ENCODE measurements at regions not wholly inside any gene's neighbourhood (a gene's known extent, or its start where the extent isn't known, plus 50 kb on each side); places are given as distances from the start of the nearest gene placed in this dataset.

- TF ChIP-seq CTCF (optimal IDR thresholded peaks at IDR 0.05 in 1 of 3, IDR thresholded peaks at IDR 0.05 in 1 of 3, conservative IDR thresholded peaks at IDR 0.05 in 1 of 3; ENCODE audit: extremely low read depth in 1 of 3, insufficient read depth in 2 of 3, low read length in 3 of 3): no peak
- TF ChIP-seq EZH2 (IDR thresholded peaks at IDR 0.05; ENCODE audit: low read length): no peak
- Histone ChIP-seq H3K27ac (ENCODE audit: control insufficient read depth, insufficient read depth, low read length) (no peak overlapping the region), H3K4me3 (ENCODE audit: control insufficient read depth in 2 of 3, extremely low read depth in 1 of 3, insufficient read depth in 2 of 3, low read depth in 1 of 3, low read length in 3 of 3) (no peak overlapping the region), H2AFZ (ENCODE audit: control insufficient read depth, low read length) (no peak overlapping the region), H3K27me3 (ENCODE audit: control insufficient read depth, extremely low read depth, insufficient read depth, low read length) (peaks cover 2% of the 10 kb centered on the region), H4K20me1 (ENCODE audit: control insufficient read depth, extremely low read depth, insufficient read depth, low read length) (no peaks in the 10 kb centered on the region), H3K79me2 (ENCODE audit: control insufficient read depth, insufficient read depth, low read length) (no peaks in the 10 kb centered on the region), H3K9ac (ENCODE audit: control insufficient read depth, extremely low read depth, insufficient read depth, low read length) (no peak overlapping the region), H3K4me1 (ENCODE audit: control insufficient read depth, extremely low read depth, insufficient read depth, low read length) (no peaks in the 10 kb centered on the region), H3K9me1 (ENCODE audit: control insufficient read depth, extremely low read depth, insufficient read depth, low read length) (no peaks in the 10 kb centered on the region), H3K9me3 (ENCODE audit: control insufficient read depth, low read depth, low read length) (no peaks in the 10 kb centered on the region), H3K4me2 (ENCODE audit: control insufficient read depth, extremely low read depth, insufficient read depth, low read depth, low read length) (no peak overlapping the region), H3K36me3 (ENCODE audit: control insufficient read depth in 2 of 2, extremely low read depth in 1 of 2, insufficient read depth in 2 of 2, low read length in 2 of 2) (no peaks in the 10 kb centered on the region)
- DNase-seq (ENCODE audit: low read depth, low spot score) (no peak), FAIRE-seq (no peak)
- dilution Hi-C loops (cut with MboI; ENCODE audit: extremely low pct_ligation_motif_present, low sequenced_read_pairs): no loop called here
Observed at GRCh38 chr1:63112155-63112900, 210.0 kb upstream of the FOXD3 start.

GRCh38 chr1:63115527-63115926 is 206.8 kb upstream of the FOXD3 start:
- no peaks in the 10 kb centered on the region for H3K79me2 ChIP-seq (ENCODE audit: control insufficient read depth, insufficient read depth, low read length)
- H3K9ac ChIP-seq (ENCODE audit: control insufficient read depth, extremely low read depth, insufficient read depth, low read length): no peak overlapping the region
- H3K27ac ChIP-seq (ENCODE audit: control insufficient read depth, insufficient read depth, low read length): no peak overlapping the region
- DNase-seq (ENCODE audit: low read depth, low spot score): no peak
- FAIRE-seq: no peak
- TF ChIP-seq EZH2 (IDR thresholded peaks at IDR 0.05; ENCODE audit: low read length) (no peak), CTCF (optimal IDR thresholded peaks at IDR 0.05 in 1 of 3, IDR thresholded peaks at IDR 0.05 in 1 of 3, conservative IDR thresholded peaks at IDR 0.05 in 1 of 3; ENCODE audit: extremely low read depth in 1 of 3, insufficient read depth in 2 of 3, low read length in 3 of 3) (no peak)
- no peaks in the 10 kb centered on the region for H4K20me1 ChIP-seq (ENCODE audit: control insufficient read depth, extremely low read depth, insufficient read depth, low read length)
- H3K36me3 ChIP-seq (ENCODE audit: control insufficient read depth in 2 of 2, extremely low read depth in 1 of 2, insufficient read depth in 2 of 2, low read length in 2 of 2): no peaks in the 10 kb centered on the region
- no peak overlapping the region for H3K4me3 ChIP-seq (ENCODE audit: control insufficient read depth in 2 of 3, extremely low read depth in 1 of 3, insufficient read depth in 2 of 3, low read depth in 1 of 3, low read length in 3 of 3)
- H3K4me1 ChIP-seq (ENCODE audit: control insufficient read depth, extremely low read depth, insufficient read depth, low read length): no peaks in the 10 kb centered on the region
- no peaks in the 10 kb centered on the region for H3K9me1 ChIP-seq (ENCODE audit: control insufficient read depth, extremely low read depth, insufficient read depth, low read length)
- no peaks in the 10 kb centered on the region for H3K27me3 ChIP-seq (ENCODE audit: control insufficient read depth, extremely low read depth, insufficient read depth, low read length)
- dilution Hi-C loops (cut with MboI; ENCODE audit: extremely low pct_ligation_motif_present, low sequenced_read_pairs): no loop called here
- no peak overlapping the region for H3K4me2 ChIP-seq (ENCODE audit: control insufficient read depth, extremely low read depth, insufficient read depth, low read depth, low read length)
- no peak overlapping the region for H2AFZ ChIP-seq (ENCODE audit: control insufficient read depth, low read length)
- H3K9me3 ChIP-seq (ENCODE audit: control insufficient read depth, low read depth, low read length): no peaks in the 10 kb centered on the region

Measured in keratinocyte (primary cell).